ENCODE measurements at regions not wholly inside any gene's neighbourhood (a gene's known extent, or its start where the extent isn't known, plus 50 kb on each side); places are given as distances from the start of the nearest gene placed in this dataset.
A peak's percentile ranks its signal among the peaks of the same experiment; 100 is the strongest.

DNA sequence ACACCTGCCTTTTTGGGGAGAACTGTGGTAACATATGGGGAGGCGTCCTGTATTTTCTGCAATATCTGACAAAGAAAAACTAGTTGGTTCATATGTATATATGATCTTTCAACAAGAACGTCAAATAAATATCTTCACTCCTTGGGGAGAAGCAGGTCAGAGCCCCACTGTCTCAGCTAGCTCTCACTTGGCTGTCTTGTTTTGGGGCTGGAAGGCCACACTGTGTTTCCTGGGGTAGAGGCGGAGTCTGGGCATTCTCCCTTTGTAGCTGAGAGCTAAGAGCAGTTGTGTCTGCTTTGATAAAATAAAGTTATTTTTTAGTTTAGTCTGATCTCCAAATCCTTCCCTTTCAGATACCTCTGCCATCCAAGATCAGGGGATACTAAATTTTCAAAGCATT is 83.9 kb upstream of the IGFBP3 start:
- DNase-seq (ENCODE audit: low read depth, low spot score) (no peak), ATAC-seq (no peak)
- CTCF ChIA-PET: no interaction called here
- Histone ChIP-seq H3K4me3 (replicated peaks in 1 of 2; ENCODE audit: low read depth in 1 of 2, low read length in 2 of 2) (no peak overlapping the region), H3K79me2 (ENCODE audit: insufficient read depth, low read length) (no peaks in the 10 kb centered on the region), H2AFZ (ENCODE audit: low read depth, low read length, poor library complexity, severe bottlenecking) (no peak overlapping the region), H3K27me3 (ENCODE audit: insufficient read depth, low read length) (no peaks in the 10 kb centered on the region), H3K36me3 (ENCODE audit: control insufficient read depth in 1 of 2, insufficient read depth in 2 of 2, low read length in 2 of 2) (no peaks in the 10 kb centered on the region), H4K20me1 (ENCODE audit: insufficient read depth) (no peaks in the 10 kb centered on the region), H3K4me1 (ENCODE audit: control insufficient read depth in 1 of 2, insufficient read depth in 2 of 2, low read length in 2 of 2) (peaks cover 0 to 14% of the 10 kb centered on the region in 2 experiments; a peak in 2 of 4 replicates), H3K9ac (ENCODE audit: low read length) (no peak overlapping the region), H3K4me2 (ENCODE audit: low read length) (peak overlapping the region; percentile 58), H3K9me3 (ENCODE audit: control insufficient read depth in 1 of 2, insufficient read depth in 1 of 2, low read depth in 1 of 2, low read length in 2 of 2) (no peaks in the 10 kb centered on the region), H3K9me2 (ENCODE audit: insufficient read depth) (no peaks in the 10 kb centered on the region), H3K27ac (ENCODE audit: low read depth, low read length) (no peak overlapping the region)
- POLR2A ChIA-PET: no interaction called here
- intact Hi-C loops (cut with micrococcal nuclease): no loop called here
- TF ChIP-seq, protein P1, sequence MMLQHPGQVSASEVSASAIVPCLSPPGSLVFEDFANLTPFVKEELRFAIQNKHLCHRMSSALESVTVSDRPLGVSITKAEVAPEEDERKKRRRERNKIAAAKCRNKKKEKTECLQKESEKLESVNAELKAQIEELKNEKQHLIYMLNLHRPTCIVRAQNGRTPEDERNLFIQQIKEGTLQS (IDR thresholded peaks at IDR 0.05): no peak
- TF ChIP-seq YY1 (IDR thresholded peaks at IDR 0.05; ENCODE audit: extremely low read depth, insufficient replicate concordance, low read depth, low read length): no peak
- TF ChIP-seq, protein P2, sequence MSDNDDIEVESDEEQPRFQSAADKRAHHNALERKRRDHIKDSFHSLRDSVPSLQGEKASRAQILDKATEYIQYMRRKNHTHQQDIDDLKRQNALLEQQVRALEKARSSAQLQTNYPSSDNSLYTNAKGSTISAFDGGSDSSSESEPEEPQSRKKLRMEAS (IDR thresholded peaks at IDR 0.05): no peak
- TF ChIP-seq SP1 (IDR thresholded peaks at IDR 0.05; ENCODE audit: low read depth): no peak
- TF ChIP-seq ZFX (IDR thresholded peaks at IDR 0.05): no peak
- TF ChIP-seq, protein P3, sequence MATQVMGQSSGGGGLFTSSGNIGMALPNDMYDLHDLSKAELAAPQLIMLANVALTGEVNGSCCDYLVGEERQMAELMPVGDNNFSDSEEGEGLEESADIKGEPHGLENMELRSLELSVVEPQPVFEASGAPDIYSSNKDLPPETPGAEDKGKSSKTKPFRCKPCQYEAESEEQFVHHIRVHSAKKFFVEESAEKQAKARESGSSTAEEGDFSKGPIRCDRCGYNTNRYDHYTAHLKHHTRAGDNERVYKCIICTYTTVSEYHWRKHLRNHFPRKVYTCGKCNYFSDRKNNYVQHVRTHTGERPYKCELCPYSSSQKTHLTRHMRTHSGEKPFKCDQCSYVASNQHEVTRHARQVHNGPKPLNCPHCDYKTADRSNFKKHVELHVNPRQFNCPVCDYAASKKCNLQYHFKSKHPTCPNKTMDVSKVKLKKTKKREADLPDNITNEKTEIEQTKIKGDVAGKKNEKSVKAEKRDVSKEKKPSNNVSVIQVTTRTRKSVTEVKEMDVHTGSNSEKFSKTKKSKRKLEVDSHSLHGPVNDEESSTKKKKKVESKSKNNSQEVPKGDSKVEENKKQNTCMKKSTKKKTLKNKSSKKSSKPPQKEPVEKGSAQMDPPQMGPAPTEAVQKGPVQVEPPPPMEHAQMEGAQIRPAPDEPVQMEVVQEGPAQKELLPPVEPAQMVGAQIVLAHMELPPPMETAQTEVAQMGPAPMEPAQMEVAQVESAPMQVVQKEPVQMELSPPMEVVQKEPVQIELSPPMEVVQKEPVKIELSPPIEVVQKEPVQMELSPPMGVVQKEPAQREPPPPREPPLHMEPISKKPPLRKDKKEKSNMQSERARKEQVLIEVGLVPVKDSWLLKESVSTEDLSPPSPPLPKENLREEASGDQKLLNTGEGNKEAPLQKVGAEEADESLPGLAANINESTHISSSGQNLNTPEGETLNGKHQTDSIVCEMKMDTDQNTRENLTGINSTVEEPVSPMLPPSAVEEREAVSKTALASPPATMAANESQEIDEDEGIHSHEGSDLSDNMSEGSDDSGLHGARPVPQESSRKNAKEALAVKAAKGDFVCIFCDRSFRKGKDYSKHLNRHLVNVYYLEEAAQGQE (IDR thresholded peaks at IDR 0.05; ENCODE audit: low read depth): no peak
- no peak for TF ChIP-seq CBX3 (IDR thresholded peaks at IDR 0.05; ENCODE audit: low read depth)
- BruUV-seq (replicated peaks): no TSS peak
- RAD21 ChIA-PET (ENCODE audit: low non-redundant PET in 1 of 2, low total read pairs in 2 of 2, uncharacterized antibody in 2 of 2, unreplicated experiment in 2 of 2): no interaction called here
